GM18508 (cell line): ENCODE measurements at regions not wholly inside any gene's neighbourhood (a gene's known extent, or its start where the extent isn't known, plus 50 kb on each side); places are given as distances from the start of the nearest gene placed in this dataset.

Source experiments
- ATAC-seq: cut with Tn5 transposase; IDR thresholded peaks from one replicate; pipeline ENCODE4 v1.9.1; 2021; ENCODE audit warnings: moderate number of reproducible peaks; ENCODE audit not compliant: insufficient read depth, unreplicated experiment

DNA sequence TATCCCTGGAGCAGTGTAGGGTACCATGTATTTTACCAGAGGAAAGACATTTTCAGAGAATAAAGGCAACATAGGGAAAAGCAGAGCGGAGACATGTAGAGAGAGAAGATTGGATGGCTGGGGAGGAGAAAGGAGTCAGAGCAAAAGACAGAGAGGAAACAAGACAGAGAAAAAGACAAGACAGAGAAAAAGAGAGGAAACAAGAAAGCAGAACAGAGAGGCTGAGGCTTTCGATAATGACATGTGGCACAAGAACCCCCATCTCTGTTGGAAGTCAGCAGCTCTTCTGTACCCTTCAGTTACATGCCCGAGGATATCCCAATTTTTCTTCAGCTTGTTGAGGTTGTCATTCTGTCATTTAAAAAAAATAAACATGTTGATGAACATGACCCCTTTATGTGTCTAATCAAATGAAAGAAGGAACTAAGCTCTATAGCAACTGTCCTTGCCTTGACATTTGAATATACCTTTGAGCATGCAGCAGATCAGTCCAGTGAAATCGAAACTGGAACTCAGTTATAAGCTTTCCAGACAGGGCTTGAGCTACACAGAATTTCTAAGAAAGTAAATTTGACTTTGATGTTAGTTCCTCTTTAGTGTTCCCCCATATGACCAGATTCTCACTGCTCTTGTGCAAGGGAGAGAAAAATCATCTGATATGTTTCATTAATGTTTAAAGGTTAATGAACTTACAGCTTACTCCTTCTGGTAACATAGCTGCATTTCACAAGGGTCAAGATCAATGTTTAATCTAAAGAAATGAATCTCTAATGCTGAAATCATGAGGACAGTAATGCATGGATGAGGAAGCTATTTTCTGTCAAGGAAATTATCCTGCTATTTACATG, 75.1 kb upstream of the SP4 start:
- ATAC-seq = peak; percentile 81

DNA sequence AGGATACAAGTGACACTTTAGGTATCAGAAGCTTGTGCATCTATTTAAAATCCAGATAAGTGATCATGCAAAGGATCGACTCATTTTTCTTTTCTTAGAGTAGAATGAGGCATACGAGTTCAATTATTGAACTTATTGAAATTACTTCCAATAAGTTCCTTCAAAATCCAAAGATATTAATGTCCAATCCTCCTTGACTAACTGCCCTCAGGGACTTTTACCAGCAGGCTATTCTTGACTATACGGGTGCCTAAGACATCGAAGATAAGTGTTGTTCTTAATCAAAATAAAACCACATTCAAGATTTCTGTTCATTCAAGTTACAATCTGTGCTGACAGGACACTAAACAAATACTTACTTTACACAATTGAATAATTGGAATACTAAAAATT, 74.5 kb upstream of the SP4 start:
- no peak for ATAC-seq

DNA sequence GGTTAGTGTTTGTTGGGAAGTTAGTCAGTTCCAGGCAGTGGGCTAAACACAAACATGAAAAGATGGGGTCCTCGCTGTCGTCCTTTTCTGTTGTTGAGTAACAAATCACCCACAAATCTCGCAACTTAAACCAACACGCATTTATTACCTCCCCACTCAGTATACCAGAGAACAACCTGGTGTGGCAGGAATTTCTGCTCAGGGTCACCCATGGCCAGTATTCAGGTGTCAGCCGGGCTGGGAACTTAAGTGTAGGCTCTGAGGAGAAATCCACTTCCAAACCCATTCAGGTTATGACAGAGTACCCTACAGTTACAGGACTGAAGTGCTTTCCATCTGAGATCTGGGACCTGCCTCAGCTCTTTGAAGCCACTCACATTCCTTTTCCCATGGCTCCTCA, 73.6 kb upstream of the SP4 start:
- no peak for ATAC-seq

DNA sequence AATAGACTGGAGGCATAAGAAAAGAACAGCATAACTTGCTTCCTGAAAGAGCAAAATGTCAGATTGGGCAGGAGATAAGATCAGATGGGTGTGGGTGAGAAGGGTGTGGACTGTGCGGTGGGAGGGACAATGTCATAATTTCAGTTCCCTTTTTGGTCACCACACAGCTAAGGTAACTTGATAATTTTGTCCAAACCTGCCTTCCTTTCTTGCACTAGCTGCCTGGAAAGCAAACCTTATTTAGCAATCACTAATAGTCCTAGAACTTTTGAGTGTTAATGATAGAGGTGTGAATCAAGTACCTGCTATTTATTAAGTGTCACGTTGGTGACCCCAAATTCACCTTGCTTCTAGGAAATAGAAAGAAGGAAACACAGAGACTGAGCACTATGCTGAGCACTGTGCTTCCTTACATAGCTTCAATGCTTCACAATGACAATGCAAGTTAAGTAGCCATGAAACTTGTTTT, 72.4 kb upstream of the SP4 start:
- ATAC-seq = peak; percentile 82

DNA sequence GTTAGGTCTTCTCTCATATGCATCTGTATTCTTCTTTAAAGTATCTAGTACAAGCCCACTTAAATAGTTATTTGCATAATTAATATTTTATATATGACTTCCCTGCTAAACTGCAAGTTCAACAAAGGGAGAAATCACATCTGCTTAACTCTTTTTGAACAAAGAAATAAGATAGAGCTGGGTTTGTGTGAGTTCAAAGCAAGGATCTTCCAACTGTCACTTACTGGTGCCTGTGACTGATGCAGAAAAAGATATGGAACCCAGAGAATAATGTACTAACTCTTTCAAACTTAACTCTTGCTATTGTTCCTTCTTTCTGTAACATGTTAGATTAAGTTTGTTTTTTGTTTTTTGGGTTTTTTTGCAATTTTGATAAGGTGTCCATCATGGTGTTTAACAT, 71.3 kb upstream of the SP4 start:
- ATAC-seq = no peak

DNA sequence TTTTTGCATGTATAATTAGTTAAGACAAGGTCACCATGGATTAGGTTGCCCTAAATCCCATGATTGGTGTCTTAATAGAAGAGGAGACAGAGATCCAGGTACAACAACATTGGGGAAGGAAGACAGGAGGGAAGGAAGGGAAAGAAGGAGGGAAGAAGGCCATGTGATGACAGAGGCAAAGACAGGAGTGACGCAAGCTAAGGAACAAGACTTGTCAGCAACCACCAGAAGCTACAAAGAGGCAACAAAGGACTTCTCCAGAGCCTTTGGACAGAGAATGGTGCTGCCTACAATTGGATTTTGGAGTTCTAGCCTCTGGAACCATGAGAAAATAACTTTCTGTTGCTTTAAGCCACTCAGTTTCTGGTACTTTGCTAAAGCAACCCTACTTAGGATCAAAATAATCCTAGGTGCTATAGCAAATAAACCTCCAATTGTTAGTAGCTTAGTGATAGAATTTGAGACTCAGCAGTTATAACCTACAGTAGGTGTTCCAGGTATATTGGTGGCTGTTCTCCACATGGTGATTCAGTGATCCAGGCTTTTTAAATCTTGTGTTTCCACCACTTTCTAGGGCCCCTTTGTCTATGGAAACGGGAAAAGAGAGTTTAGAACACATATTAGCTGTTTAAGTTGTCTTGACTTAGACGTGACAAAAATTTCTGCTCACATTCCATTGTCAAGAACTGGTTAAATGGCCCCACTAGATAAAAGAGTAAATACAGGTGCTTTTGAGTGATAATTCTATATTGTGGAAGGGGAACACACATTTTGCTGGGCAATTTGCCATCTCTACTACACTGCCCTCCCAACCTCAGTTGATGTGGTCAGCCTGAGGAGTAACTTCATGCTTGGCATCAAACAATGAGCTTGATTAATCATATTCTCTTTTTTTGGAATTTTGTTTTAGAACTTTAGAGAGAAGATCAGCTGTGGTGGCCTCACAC, 70.5 kb upstream of the SP4 start:
- ATAC-seq = no peak

DNA sequence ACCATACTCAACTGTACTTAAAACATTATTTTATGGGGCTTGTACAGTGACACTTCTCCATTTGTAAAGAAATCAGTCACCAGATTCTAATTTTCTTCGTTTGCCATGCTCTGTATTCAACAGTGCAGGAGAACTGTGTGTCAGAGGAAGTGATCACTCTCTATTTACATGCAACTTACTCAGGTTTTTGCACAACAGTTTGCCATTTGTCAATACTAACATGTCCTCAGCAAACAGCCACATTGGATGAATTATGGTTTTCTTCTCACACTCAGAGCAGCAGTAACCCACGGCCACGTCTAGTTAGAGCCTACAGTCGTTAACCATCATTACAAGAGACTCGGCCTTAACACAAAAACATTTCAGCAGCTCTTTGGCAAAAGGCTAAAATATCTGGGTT, 69.2 kb upstream of the SP4 start:
- no peak for ATAC-seq

DNA sequence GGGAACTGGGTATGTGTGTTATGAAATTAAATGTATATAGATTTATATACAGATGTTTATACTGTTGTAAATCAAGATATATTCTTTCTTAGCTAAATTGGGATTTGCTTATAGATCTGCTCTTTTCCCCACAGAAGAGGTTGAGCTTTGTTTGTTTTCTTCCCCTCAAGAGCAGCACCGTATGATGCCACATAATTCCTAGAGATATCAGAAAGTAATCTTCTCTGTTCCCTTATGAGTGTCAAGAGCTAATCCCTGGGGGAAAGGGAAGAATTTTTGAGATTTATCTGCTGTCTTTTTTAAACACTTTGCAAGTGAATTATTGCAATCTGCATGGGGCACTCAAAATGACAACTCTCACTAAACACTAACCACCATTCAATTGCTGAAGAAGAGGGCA, 68.7 kb upstream of the SP4 start:
- no peak for ATAC-seq

DNA sequence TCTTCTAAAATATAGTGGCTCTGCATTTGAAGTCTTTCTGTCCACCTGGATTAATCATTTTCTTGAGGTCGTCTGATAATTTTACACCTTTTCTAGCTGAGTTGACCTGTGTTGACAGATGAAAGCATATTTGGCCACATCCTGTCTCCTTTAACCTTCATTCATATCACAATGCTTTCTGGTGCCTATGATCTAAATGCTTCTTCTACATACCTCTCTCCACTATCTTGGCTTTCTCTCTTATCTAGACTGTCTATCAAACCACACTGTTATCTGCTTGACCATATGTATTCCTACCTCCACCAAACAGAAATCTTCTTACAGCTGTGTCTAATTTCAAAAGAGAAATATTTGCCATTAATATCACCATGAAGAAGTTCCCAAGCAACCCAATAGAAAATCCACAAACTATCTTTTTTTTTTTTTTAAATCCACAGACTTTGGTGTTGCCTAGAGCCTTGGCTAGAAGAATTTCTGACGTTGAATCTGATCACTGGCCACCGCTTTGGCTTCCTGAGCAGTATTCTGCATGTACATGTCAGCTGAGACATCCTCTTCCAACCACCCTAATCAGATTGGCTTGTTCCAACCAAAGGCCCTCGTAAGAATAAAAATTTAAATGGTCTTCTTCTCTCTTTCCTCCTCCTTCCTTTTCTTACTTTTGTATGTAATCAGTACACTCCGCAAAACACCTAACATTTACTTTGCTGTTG, 66.3 kb upstream of the SP4 start:
- ATAC-seq = no peak

DNA sequence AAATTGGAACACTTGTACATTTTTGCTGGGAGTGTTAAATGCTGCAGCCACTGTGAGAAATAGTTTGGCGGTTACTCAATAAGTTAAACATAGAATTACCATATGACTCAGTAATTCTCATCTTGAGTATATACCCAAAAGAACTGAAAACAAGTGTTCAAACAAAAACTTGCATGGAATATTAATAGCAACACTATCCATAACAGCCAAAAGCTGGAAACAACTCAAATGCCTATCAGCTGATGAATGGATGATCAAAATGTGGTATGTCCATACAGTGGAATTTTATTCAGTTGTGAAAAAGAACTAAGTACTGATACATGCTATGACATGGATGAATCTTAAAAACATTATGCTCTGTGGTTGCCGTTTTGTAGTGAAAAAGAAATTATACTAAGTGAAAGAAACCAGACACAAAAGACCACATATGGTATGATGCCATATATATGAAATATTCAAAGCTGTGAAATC, 63.0 kb upstream of the SP4 start:
- ATAC-seq = no peak

DNA sequence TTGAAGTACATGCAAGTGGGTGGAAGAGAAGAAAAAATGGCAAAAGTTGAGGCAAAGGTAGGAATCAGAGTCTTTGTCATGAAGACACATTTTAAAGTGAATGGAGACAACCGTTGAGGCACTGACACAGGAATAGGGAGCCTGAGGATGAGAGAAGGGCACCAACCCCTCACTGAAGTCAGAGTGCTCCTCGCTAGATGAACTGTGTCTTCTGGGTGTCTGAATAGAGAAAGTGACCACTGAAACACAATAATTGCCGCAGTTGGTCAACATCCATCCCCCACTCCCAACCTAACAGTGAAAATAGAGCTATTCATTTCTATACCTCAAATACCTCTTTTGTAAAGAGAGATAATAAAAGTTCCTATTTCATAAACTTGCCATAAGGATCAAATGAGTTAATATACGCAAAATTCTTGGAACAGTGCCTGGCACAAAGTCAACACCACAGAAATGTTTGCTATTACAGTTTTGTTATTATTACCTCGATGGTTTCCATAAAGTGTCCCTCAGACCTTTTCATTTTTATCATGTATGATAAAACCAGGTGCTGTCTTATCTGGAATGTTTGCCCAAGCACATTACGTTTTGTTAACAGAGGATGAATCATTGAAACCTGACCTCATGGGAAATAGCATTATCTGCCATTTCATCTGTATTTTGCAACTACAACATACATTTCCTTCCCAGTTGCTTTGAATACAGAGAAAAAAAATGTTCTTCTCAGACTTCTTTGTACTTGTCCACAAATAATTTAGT, 61.8 kb upstream of the SP4 start:
- ATAC-seq = no peak

DNA sequence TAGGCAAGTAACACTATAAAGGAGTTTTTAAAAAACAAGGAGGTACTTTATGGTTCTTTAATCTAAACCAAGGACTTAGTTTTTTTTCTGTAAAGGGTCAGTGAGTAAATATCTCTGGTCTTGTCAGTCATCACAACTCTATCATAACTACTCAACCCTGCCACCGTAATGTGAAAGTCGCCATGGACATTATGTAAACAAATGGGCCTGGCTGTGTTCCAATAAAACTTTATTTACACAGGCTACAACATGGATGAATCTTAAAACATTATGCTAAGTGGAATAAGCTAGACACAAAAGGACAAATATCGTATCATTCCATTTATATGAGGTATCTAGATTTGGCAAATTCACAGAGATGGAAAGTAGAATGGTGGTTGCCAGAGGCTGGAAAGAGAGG, 60.8 kb upstream of the SP4 start:
- ATAC-seq = no peak

DNA sequence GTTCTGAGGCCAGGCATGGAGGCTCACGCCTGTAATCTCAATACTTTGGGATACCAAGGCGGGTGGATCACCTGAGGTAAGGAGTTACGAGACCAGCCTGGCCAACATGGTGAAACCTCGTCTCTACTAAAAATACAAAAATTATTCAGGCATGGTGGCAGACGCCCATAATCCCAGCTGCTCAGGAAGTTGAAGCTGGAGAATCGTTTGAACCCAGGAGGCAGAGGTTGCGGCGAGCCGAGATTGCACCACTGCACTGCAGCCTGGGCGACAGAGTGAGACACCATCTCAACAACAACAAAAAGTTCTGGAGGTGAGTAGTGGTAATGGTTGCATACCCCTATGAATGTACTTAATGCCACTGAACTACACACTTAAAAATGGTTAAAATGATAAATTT, 60.3 kb upstream of the SP4 start:
- ATAC-seq = no peak

DNA sequence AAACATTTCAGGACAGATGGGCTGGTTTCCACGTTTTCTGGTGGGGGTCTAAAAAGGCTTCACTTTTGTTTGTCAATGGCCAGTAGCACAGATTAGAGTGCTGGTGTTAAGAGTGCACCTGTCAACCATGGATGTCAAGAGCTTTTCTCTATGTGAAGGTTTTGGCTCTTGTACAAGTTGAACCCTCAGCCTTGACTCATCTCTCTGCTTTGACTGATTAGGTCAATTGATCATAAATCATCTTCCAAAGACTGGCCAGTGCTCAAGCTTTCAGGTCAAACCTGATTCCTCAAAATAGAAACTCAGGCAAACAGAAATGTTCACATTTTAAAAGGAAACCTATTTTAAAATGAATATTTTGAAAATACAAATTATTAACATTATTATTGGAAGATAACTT, 59.6 kb upstream of the SP4 start:
- no peak for ATAC-seq

DNA sequence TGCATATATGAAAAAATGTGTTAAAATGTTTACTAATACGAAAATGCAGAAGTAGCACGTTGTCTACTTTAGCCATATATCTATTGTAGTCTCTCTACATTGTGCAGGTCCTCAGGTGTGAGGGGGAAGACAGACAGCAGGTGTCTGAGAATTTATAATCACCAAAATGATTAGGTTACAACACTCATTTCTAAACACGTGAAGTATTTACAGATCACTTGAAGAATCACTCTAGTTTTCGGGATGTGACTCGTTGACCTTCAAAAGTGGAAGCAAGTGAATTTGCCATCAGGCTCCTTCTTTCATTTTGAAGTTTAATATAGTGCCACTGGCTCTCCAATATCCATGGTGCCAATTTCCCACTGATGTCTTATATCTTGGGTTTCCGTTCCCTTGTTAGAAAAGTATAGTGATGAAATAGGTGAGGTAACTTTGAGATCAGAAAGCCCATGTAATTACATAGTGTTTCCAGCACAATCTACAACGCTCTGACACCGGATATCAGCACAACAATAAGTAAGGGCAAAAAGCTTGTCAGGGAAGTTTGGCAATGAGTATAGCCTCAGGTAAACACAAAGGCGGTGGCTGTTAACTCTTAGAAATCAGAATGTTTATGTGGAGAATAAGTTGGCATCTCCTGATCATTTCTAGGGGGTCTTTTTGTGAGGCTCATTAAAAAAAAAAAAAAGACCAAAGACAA, 57.5 kb upstream of the SP4 start:
- no peak for ATAC-seq

DNA sequence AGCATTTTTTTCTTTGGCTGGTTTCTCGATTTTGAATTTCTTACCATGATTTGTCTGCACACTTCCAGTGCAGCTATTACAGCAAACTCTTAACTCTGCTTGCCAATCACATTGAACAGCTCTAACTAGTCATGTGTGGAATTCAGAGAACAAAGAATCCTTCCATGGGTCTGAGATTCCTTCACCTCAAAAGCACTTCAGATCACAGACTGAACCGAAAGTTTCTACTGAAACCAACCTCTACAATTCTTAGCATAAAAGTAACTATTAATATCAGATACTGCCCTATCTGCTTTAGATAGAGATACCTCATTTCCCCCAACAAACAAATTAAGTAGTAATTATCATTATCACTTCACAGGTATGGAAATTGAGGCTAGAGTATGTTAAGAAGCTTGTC, 56.5 kb upstream of the SP4 start:
- no peak for ATAC-seq

DNA sequence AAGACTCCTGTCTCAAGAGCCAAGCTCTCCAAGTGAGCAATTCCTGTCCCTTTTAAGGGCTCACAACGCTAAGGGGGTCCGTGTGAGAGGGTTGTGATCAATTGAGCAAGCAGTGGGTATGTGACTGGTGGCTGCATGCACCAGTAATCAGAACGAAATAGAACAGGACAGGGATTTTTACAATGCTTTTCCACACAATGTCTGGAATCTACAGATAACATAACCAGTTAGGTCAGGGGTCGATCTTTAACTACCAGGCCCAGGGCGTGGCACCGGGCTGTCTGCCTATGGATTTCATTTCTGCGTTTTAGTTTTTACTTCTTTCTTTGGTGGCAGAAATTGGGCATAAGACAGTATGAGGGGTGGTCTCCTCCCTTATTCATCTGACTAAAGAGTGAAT, 54.9 kb upstream of the SP4 start:
- no peak for ATAC-seq

DNA sequence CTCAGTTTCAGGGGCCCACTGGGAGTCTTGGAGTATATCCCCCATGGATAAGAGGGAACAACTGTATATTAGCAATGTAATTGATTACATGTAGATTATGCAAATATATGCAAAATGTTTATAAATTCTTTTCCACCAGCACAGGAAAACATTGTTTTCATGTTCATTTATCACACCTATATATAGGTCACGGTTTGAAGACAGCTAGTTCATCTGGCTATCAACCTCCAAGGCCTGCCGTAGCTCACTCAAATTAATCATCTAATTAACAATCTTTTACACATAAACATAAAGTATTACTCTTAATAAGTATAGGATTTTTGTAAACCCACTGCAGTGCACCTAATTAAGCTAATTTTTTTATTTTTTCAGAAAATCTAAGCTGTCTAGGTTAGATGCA, 53.7 kb upstream of the SP4 start:
- no peak for ATAC-seq

DNA sequence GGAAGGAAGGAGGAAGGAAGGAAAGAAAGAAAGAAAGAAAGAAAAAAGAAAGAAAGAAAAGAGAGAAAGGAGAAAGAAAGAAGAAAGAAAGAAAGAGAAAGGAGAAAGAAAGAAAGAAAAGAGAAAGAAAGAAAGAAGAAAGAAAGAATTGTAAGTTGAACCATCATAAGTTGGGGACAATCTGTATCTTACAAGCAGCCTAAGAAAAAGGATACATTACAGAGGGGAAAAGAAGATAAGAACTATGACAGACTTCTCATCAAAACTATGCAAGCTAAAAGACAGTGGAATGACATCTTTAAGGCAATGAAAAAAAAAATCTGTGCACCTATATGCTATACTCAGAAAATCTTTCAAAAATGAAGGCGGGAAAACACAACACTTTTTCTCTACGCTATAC, 50.3 kb upstream of the SP4 start:
- no peak for ATAC-seq
